NB4 (cell line): ENCODE measurements at regions not wholly inside any gene's neighbourhood (a gene's known extent, or its start where the extent isn't known, plus 50 kb on each side); places are given as distances from the start of the nearest gene placed in this dataset.

ENCODE experiments used
- MYC ChIP-seq: IDR thresholded peaks from 2 replicates; pipeline ENCODE4 v1.6.1; 2011; ENCODE audit warnings: low read depth, low read length
- POLR2A ChIP-seq: IDR thresholded peaks from 2 replicates; pipeline ENCODE4 v1.6.1; 2011; ENCODE audit warnings: mild to moderate bottlenecking; ENCODE audit not compliant: insufficient read length; ENCODE audit errors: extremely low read depth
- TF ChIP-seq, protein P1 (sequence below): IDR thresholded peaks from one replicate; pipeline ENCODE4 v1.5.1; 2012; ENCODE audit warnings: low read depth, low read length

DNA sequence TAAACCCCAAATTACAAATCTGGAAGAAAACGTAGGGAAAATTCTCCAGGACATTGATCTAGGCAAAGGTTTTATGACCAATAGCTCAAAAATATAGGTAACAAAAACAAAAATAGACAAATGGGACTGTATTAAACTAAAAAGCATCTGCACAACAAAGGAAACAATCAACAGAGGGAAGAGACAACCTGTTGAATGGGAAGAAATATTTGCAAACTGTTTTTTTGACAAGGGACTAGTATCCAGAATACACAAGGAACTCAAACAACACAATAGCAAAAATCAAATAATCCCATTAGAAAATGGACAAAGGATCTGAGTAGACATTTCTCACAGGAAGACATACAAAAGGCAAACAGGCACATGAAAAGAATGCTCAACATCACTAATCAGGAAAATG, 386.3 kb downstream of the ENC1 start:
- TF ChIP-seq, protein P1, sequence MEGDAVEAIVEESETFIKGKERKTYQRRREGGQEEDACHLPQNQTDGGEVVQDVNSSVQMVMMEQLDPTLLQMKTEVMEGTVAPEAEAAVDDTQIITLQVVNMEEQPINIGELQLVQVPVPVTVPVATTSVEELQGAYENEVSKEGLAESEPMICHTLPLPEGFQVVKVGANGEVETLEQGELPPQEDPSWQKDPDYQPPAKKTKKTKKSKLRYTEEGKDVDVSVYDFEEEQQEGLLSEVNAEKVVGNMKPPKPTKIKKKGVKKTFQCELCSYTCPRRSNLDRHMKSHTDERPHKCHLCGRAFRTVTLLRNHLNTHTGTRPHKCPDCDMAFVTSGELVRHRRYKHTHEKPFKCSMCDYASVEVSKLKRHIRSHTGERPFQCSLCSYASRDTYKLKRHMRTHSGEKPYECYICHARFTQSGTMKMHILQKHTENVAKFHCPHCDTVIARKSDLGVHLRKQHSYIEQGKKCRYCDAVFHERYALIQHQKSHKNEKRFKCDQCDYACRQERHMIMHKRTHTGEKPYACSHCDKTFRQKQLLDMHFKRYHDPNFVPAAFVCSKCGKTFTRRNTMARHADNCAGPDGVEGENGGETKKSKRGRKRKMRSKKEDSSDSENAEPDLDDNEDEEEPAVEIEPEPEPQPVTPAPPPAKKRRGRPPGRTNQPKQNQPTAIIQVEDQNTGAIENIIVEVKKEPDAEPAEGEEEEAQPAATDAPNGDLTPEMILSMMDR, result no peak
- no peak for TF ChIP-seq MYC
- no peak for TF ChIP-seq POLR2A
